Tibial artery (tissue), 4 donors: ENCODE measurements at regions not wholly inside any gene's neighbourhood (a gene's known extent, or its start where the extent isn't known, plus 50 kb on each side); places are given as distances from the start of the nearest gene placed in this dataset.

ENCODE experiments used
- DNase-seq, 2 donors: peaks; one replicate each; pipeline ENCODE4 v3.0.0-alpha.2; 2019
- H3K27ac ChIP-seq, 2 donors: fragments of 200-600 bp; sonication (generic) in 1 of 2; 1 replicate in 1 of 2; 2 replicates in 1 of 2; pipeline ENCODE4 v1.5.1; 2018 to 2019; ENCODE audit warnings: mild to moderate bottlenecking in 1 of 2
- H3K27me3 ChIP-seq, 2 donors: fragments of 200-600 bp; sonication (generic) in 1 of 2; one replicate each; pipeline versions ENCODE4 v1.5.1 to v1.6.0; 2016 to 2019
- H3K36me3 ChIP-seq, 3 donors: fragments of 200-600 bp; sonication (generic) in 2 of 3; one replicate each; pipeline ENCODE4 v1.5.1; 2016 to 2019; ENCODE audit warnings: mild to moderate bottlenecking in 2 of 3
- H3K4me1 ChIP-seq, 4 donors: fragments of 200-600 bp; sonication (generic) in 2 of 4; 1 replicate in 3 of 4; 2 replicates in 1 of 4; pipeline ENCODE4 v1.5.1; 2016 to 2019
- H3K4me3 ChIP-seq, 2 donors: fragments of 200-600 bp; sonication (generic) in 1 of 2; 1 replicate in 1 of 2; 2 replicates in 1 of 2; pipeline ENCODE4 v1.5.1; 2018 to 2019; ENCODE audit warnings: mild to moderate bottlenecking in 2 of 2
- H3K9me3 ChIP-seq, 3 donors: fragments of 200-600 bp; sonication (generic) in 1 of 3; one replicate each; pipeline ENCODE4 v1.5.1; 2016 to 2019
- CTCF ChIP-seq, 2 experiments: fragments of 200-600 bp in 1 of 2; fragments of 450-650 bp in 1 of 2; IDR thresholded peaks; one replicate each; pipeline ENCODE4 v1.5.1; 2017 to 2019; ENCODE audit warnings: antibody characterized with exemption in 2 of 2, mild to moderate bottlenecking in 1 of 2, moderate library complexity in 1 of 2
- intact Hi-C: fragments of 100-400 bp; cut with DNase I; formaldehyde crosslinking; loops from one replicate; pipeline ENCODE4 v1.15.0; 2023; ENCODE audit warnings: low total_unique reads

DNA sequence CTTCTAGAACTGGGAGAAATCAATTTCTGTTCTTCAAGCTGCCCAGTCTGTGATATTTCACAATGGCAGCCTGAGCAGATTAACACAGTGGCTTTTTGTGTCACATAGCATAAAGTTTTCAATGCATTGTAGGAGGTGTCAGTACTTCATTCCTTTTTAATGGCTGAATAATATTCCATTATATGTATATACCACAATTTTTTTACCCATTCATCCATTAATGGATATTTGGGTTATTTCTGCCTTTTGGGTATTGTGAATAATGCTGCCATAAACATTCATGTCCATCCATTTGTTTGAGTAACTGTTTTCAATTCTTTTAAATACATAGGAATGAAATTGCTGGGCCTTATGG, 191.5 kb downstream of the SETD4 start:
- no peak overlapping the region for H3K4me3 ChIP-seq
- no peaks in the 10 kb centered on the region for H3K9me3 ChIP-seq
- H3K27ac ChIP-seq = no peak overlapping the region
- DNase-seq = no peak
- no peaks in the 10 kb centered on the region for H3K4me1 ChIP-seq
- intact Hi-C loops = no loop called here
- no peaks in the 10 kb centered on the region for H3K36me3 ChIP-seq
- no peaks in the 10 kb centered on the region for H3K27me3 ChIP-seq
- TF ChIP-seq CTCF (IDR thresholded peaks at IDR 0.05) = no peak

- no peaks in the 10 kb centered on the region for H3K36me3 ChIP-seq
- no peaks in the 10 kb centered on the region for H3K4me1 ChIP-seq
- TF ChIP-seq CTCF (IDR thresholded peaks at IDR 0.05) = no peak
- H3K4me3 ChIP-seq = no peak overlapping the region
- H3K27ac ChIP-seq = no peak overlapping the region
- intact Hi-C loops = no loop called here
- DNase-seq = no peak
- no peaks in the 10 kb centered on the region for H3K27me3 ChIP-seq
- no peaks in the 10 kb centered on the region for H3K9me3 ChIP-seq
Measured at GRCh38 chr21:35868005-35868868, 192.1 kb downstream of the SETD4 start.

- Histone ChIP-seq H3K9me3 (no peaks in the 10 kb centered on the region), H3K27me3 (no peaks in the 10 kb centered on the region), H3K4me1 (no peaks in the 10 kb centered on the region), H3K4me3 (no peak overlapping the region), H3K36me3 (no peaks in the 10 kb centered on the region), H3K27ac (no peak overlapping the region)
- intact Hi-C loops = no loop called here
- no peak for DNase-seq
- no peak for TF ChIP-seq CTCF (IDR thresholded peaks at IDR 0.05)
Measured at GRCh38 chr21:35864039-35864438, 196.3 kb downstream of the SETD4 start.

GRCh38 chr21:35862969-35863368, 197.4 kb downstream of the SETD4 start:
- H3K4me1 ChIP-seq = no peaks in the 10 kb centered on the region
- no peaks in the 10 kb centered on the region for H3K9me3 ChIP-seq
- no peak for DNase-seq
- TF ChIP-seq CTCF (IDR thresholded peaks at IDR 0.05) = no peak
- no peak overlapping the region for H3K27ac ChIP-seq
- no peaks in the 10 kb centered on the region for H3K36me3 ChIP-seq
- intact Hi-C loops = no loop called here
- H3K4me3 ChIP-seq = no peak overlapping the region
- H3K27me3 ChIP-seq = no peaks in the 10 kb centered on the region

DNA sequence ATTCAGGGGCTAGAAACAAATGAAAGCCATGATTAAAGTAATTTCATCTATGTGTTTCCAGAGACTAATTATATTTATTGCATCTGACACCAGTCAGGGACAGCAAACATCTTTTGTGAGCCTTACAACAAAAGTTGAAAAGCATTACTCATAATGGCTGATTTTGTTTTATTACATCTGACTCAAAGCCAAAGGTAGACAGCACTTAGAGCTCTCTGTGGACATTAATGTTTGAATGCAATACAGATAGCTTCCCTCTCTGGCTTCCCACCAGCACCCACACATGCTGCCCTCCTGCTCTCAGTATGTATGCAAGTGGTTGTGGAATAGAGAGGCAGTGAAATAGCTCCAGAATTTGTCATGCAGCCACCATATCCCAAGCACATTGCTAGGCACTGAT, 198.7 kb downstream of the SETD4 start:
- Histone ChIP-seq H3K4me3 (no peak overlapping the region), H3K9me3 (no peaks in the 10 kb centered on the region), H3K27me3 (no peaks in the 10 kb centered on the region), H3K27ac (no peak overlapping the region), H3K36me3 (no peaks in the 10 kb centered on the region), H3K4me1 (no peaks in the 10 kb centered on the region)
- no peak for DNase-seq
- TF ChIP-seq CTCF (IDR thresholded peaks at IDR 0.05) = no peak
- intact Hi-C loops = no loop called here
